ENCODE measurements at regions not wholly inside any gene's neighbourhood (a gene's known extent, or its start where the extent isn't known, plus 50 kb on each side); places are given as distances from the start of the nearest gene placed in this dataset.

GRCh38 chr7:49158321-49158720, 234.0 kb downstream of the CDC14C start:
- H3K4me3 ChIP-seq (ENCODE audit: low read depth, low read length): no peak overlapping the region
- no peak for DNase-seq (ENCODE audit: low read depth)
- TF ChIP-seq CTCF (IDR thresholded peaks at IDR 0.05; ENCODE audit: insufficient read depth, low read length): no peak

- TF ChIP-seq CTCF (IDR thresholded peaks at IDR 0.05; ENCODE audit: insufficient read depth, low read length): no peak
- DNase-seq (ENCODE audit: low read depth): no peak
Measured at GRCh38 chr7:49159536-49159935, 235.2 kb downstream of the CDC14C start.

GRCh38 chr7:49166441-49166840, 242.1 kb downstream of the CDC14C start:
- DNase-seq (ENCODE audit: low read depth): no peak
- no peak for TF ChIP-seq CTCF (IDR thresholded peaks at IDR 0.05; ENCODE audit: insufficient read depth, low read length)
- no peak overlapping the region for H3K4me3 ChIP-seq (ENCODE audit: low read depth, low read length)

More at GRCh38 chr7:49159536-49159935, 235.2 kb downstream of the CDC14C start:
- no peak overlapping the region for H3K4me3 ChIP-seq (ENCODE audit: low read depth, low read length)

- DNase-seq (ENCODE audit: low read depth): no peak
- no peak for TF ChIP-seq CTCF (IDR thresholded peaks at IDR 0.05; ENCODE audit: insufficient read depth, low read length)
Measured at GRCh38 chr7:49172639-49173038, 248.3 kb downstream of the CDC14C start.

GRCh38 chr7:49174396-49174795, 250.0 kb downstream of the CDC14C start:
- no peak for TF ChIP-seq CTCF (IDR thresholded peaks at IDR 0.05; ENCODE audit: insufficient read depth, low read length)
- no peak overlapping the region for H3K4me3 ChIP-seq (ENCODE audit: low read depth, low read length)
- DNase-seq (ENCODE audit: low read depth): no peak

More at GRCh38 chr7:49172639-49173038, 248.3 kb downstream of the CDC14C start:
- H3K4me3 ChIP-seq (ENCODE audit: low read depth, low read length): no peak overlapping the region

- H3K4me3 ChIP-seq (ENCODE audit: low read depth, low read length): no peak overlapping the region
Measured at GRCh38 chr7:49187543-49188268, 263.4 kb downstream of the CDC14C start.

More at GRCh38 chr7:49187543-49188268, 263.4 kb downstream of the CDC14C start:
- no peak for DNase-seq (ENCODE audit: low read depth)
- no peak for TF ChIP-seq CTCF (IDR thresholded peaks at IDR 0.05; ENCODE audit: insufficient read depth, low read length)

Measured in fibroblast of the aortic adventitia (primary cell).